Islet precursor cell (in vitro differentiated cells): ENCODE measurements at regions not wholly inside any gene's neighbourhood (a gene's known extent, or its start where the extent isn't known, plus 50 kb on each side); places are given as distances from the start of the nearest gene placed in this dataset.
"Not testable (repeated sequence)": the region's sequence is repeated elsewhere in the genome, so short reads cannot be mapped to it uniquely, and the experiment has no call there.

Experiments used
- DNase-seq: peaks from one replicate; pipeline ENCODE4 v3.0.0-alpha.2; 2018

GRCh38 chr18:55912919-55913318, 324.9 kb upstream of the TCF4 start:
- no peak for DNase-seq

- no peak for DNase-seq
These were observed 324.1 kb upstream of the TCF4 start for GRCh38 chr18:55912071-55912470.

- DNase-seq = no peak
These were observed 322.3 kb upstream of the TCF4 start for GRCh38 chr18:55910296-55910695.

GRCh38 chr18:55908901-55909366, 320.9 kb upstream of the TCF4 start:
- DNase-seq = no peak

- DNase-seq = no peak
These were observed 319.6 kb upstream of the TCF4 start for GRCh38 chr18:55907453-55908175.

GRCh38 chr18:55906536-55906935, 318.5 kb upstream of the TCF4 start:
- DNase-seq = no peak

GRCh38 chr18:55903911-55904310, 315.9 kb upstream of the TCF4 start:
- DNase-seq = no peak

- no peak for DNase-seq
These were observed 312.4 kb upstream of the TCF4 start for GRCh38 chr18:55900380-55900779.

- no peak for DNase-seq
These were observed 309.2 kb upstream of the TCF4 start for GRCh38 chr18:55897091-55897689.

- DNase-seq = no peak
These were observed 306.0 kb upstream of the TCF4 start for GRCh38 chr18:55893948-55894347.

- DNase-seq = not testable (repeated sequence)
These were observed 305.1 kb upstream of the TCF4 start for GRCh38 chr18:55892862-55893813.

GRCh38 chr18:55886886-55887285, 298.9 kb upstream of the TCF4 start:
- no peak for DNase-seq

- no peak for DNase-seq
These were observed 296.5 kb upstream of the TCF4 start for GRCh38 chr18:55884498-55884897.

GRCh38 chr18:55880617-55881016, 292.6 kb upstream of the TCF4 start:
- DNase-seq = no peak

GRCh38 chr18:55879331-55879730, 291.3 kb upstream of the TCF4 start:
- no peak for DNase-seq

GRCh38 chr18:55878224-55878623, 290.2 kb upstream of the TCF4 start:
- no peak for DNase-seq

GRCh38 chr18:55877321-55877720, 289.3 kb upstream of the TCF4 start:
- no peak for DNase-seq

GRCh38 chr18:55876254-55876653, 288.3 kb upstream of the TCF4 start:
- no peak for DNase-seq

- DNase-seq = no peak
These were observed 287.4 kb upstream of the TCF4 start for GRCh38 chr18:55875371-55875901.

GRCh38 chr18:55869556-55870501, 281.8 kb upstream of the TCF4 start:
- no peak for DNase-seq

- DNase-seq = no peak
These were observed 280.9 kb upstream of the TCF4 start for GRCh38 chr18:55868909-55869308.

GRCh38 chr18:55866886-55867285, 278.9 kb upstream of the TCF4 start:
- DNase-seq = no peak
